Glomerular endothelial cell (primary cell): ENCODE measurements at regions not wholly inside any gene's neighbourhood (a gene's known extent, or its start where the extent isn't known, plus 50 kb on each side); places are given as distances from the start of the nearest gene placed in this dataset.
"Not testable (repeated sequence)": the region's sequence is repeated elsewhere in the genome, so short reads cannot be mapped to it uniquely, and the experiment has no call there.

Source experiments
- DNase-seq: peaks from one replicate; pipeline ENCODE4 v3.0.0-alpha.2; 2011; ENCODE audit warnings: low read depth, low spot score; ENCODE audit errors: extremely low read depth

DNA sequence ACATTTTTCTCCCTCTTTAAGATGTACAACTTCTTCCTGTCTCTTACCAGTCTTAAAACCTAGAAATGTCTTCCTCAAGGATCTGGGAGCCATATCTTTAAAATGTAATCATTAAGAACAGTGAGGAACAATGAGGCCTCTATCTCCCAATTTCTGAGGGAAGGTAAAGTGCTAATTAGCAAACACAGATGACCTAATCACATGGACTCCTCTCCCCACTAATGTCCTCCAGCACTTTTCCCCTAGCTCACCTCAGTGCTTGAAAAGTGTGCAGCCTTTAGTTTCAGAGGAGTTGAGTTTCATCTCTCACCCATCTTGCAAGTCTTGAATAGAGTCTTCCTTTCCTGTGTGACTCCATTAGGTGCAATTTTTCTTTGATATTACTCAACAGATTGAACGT, 771.0 kb downstream of the PDCD6IP start:
- no peak for DNase-seq

DNA sequence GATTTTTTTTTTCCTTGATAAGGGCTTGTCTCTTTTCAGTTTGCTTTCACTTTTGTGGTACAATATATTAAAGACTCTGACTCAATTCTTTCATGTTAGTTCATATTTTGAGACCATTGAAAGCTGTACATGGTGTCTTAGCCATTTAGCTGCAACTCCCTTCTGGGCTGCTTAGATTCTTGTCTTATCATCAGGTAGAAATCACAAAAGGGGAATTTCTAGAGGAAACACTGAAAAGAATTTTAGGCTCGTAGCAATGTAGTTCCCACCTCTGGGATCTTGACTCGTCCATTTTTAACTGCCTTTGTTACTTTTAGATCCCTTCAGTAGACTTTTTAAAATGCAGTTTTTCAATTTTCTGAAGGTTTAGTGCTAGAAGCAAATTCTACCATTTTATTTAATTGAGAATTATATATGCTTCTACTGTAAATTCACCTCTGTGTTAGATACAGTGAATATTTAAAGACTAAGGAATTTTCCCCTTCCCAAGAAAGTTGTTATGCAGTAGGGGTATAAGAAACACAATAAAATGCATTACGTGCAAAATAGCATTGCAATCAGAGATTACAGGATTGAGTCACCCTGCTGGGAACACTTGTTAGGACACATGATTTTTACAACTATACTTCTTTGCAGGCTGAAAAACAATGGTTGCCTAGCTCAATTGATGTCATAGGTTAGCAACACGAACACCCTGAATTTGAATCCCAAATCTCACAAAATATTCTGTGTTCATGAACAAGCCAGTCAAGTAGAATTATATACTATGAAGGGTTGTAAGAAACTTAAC, 772.7 kb downstream of the PDCD6IP start:
- no peak for DNase-seq

DNA sequence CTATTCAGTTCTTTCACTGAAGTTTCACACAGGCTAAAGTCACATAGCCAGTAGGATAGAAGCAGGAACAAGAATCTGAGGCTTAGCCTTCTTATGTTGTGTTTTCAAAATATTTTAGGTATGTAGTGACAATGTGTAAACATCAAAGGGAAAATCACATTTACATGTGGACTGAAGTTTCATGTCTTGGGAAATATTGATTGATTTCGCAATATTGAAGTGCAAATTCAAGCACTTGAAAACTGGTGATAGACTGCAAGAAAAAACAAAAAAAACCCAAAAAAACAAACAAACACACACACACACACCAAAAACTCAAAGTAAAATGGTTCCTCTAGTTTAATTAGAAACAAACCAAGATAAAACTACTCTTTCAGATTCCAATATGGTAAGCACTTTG, 773.3 kb downstream of the PDCD6IP start:
- DNase-seq, result no peak

DNA sequence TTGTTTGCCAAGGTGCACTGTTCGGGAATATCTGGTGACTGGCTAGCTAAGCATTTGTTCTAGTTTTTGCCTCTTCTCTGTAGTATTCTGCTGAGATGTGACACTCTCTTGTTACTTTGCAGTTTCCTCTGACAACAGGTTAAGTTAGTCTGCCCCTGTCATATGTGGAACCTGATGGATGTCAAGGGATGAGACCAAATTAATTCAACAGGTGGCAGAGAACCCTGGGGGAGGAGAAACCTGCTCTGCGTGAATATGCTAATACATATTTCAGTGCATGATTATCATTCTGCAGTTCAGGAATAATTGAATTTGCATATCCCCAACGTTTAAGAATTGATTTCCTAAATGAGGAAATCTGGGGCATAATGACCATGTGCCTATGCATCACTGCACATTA, 777.3 kb downstream of the PDCD6IP start:
- DNase-seq, result no peak

DNA sequence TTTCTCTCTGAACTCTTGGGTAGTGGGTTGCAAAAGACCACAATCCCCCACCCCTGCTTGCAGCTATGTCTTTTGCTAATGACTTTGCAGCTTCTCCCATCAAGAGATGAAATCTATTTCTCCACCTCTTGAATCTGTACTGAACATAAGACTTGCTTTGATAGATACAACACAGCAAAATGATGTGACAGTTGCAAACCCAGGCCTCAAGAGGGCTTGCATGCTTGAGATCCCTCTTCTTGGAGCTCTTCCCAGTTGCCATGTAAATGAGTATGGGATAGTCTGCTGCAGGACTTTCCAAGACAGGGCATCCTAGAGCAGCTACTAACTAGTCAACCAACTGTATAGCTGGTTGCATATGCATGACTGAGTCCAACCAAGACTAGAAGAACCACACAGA, 783.6 kb downstream of the PDCD6IP start:
- no peak for DNase-seq

DNA sequence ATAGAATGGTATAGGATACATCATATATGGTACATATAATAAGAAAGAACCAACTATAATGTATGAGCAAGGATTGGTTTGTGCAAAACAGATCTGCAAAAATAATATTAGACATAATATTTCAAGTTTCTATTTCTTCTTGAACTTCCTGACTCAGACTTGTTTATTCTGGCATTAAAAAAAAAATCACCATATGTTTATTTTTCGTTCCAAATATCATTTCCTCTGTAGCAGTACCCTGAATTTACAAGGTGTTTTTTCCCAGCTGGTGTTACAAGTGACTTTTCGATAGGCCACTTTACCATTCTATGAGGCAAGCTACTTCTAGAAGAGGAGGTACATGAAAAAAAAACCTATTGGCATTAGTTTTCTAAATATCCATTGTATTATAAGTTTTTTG, 785.0 kb downstream of the PDCD6IP start:
- DNase-seq, result no peak

DNA sequence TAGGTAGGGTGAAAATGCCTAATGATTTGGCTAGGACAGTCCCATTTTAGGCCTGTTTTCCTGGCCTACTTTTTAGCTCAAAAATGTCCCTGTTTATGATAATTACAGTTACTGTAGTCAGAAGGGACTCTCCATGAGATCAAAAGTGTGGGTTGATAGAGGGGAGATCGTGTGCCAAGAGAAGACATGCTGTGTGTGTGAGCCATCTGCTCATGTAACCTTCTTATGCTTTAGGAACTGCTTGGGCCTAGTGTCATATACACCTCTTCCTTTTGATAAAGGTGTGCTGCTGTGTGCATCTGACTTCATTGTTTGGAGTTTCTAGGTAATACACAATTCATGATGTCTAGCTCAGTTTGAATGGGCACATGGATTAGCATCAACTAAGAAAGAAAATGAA, 786.5 kb downstream of the PDCD6IP start:
- DNase-seq, result no peak

DNA sequence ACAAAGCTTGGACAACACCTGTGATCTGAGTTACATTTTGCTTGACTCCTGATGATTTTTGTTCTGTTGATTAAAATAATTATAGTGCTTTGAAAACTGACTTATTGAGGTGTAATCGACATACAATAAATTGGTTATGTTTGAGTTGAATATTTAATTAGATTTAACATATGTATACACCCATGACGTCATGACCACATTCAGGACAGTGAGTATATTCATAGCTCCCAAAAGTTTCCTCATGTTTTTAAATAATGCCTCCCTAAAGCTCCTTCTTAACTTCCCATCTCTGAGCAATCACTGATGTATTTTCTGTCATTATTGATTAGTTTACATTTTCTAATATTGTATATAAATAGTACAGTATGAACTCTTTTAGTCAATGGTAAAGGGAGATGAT, 801.2 kb downstream of the PDCD6IP start:
- DNase-seq, result no peak

DNA sequence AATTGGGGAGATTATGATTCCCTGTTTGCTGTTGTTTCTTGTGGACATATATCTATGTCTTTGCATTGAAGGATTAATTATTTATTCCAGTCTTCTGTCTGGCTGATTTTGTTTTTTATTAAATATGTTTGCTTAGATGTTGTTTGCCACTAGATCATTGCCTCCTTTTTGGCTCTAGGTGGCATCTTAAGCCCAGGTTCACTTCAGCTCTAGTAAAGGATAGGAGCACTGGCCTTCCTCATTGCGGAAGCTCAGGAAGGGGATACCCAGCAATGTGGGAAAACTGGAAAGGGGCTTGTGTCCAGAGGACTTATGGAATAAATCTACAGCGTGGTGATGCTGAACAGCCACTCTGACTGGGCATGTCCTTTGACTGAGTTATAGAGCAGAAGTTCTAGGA, 821.6 kb downstream of the PDCD6IP start:
- DNase-seq, result no peak

DNA sequence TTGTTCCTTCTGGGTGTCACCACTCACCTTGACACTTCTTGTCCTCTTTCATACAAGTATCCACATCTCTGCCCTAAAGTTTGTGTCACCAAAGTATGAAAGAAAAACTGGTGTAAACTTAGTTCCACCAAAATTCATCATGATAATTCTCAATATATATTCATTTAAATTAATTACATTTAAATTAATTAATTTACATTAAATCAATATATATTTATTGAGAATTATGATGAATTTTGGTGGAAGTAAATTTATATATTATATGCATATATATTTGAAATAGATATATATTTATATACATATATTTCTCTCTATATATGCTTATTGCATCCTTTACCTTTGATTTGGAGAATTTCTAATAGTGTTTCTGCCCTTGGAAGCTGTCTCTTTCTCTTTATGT, 828.3 kb downstream of the PDCD6IP start:
- no peak for DNase-seq

DNA sequence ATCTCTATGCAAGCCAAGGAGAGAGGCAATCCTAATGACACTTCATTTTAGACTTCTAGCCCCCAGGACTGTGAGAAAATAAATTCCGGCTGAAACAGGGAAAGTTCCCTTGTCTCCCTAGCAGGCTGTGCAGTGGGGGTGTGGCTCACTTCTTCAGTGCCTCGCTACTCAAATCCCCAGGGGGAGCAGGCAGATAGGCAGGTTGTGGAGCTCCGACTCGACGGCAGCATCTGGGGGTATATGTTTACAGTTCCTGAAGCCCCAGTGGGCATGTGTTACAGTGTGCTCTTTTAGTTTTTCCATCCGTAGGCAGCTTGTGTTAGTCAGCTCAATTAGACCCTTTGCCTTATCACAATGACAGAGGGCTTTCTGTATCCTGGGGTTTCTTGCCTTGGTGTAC, 836.5 kb downstream of the PDCD6IP start:
- DNase-seq, result no peak

DNA sequence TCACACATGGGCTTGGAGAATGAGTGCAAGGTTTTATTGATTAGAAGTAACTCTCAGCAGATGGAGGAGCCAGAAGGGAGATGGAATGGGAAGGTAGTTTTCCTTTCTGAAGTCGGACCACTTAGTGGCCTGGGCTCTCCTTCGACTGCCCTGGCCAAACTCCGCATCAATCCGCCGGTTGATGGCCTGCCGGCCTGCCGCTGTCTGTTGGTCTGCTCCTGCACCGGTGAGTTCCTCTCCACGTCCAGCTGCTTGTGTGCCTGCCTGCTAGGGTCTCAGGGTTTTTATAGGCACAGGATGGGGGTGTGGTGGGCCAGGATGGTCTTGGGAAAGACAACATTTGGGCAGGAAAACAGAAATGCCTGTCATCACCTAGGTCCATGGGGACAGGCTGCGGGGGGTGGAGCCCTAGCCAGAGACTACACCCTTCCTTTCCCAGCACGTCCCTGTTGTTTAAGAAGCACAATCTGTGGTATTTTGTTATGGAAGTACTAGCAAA, 837.0 kb downstream of the PDCD6IP start:
- no peak for DNase-seq

DNA sequence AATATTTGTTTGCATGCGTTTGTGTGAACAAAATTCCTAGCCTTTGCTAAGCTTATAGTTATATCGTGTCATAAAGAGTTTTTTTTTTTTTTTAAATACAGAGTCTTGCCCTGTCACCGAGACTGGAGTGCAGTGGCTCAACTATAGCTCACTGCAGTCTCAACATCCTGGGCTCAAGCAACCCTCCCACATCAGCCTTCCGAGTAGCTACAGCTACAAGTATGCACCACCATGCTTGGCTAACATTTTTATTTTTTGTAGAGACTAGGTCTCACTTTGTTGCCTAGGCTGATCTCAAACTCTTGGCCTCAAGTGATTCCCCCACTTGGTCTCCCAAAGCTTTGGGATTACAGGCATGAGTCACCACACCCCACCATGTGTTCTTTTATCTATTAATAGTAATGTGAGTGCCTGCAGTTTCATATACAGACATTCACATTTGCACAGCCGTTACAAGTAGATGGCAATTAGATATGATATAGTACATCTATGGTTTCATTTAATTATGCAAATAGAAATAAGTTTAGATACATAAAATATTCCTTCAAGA, 848.6 kb downstream of the PDCD6IP start:
- no peak for DNase-seq

DNA sequence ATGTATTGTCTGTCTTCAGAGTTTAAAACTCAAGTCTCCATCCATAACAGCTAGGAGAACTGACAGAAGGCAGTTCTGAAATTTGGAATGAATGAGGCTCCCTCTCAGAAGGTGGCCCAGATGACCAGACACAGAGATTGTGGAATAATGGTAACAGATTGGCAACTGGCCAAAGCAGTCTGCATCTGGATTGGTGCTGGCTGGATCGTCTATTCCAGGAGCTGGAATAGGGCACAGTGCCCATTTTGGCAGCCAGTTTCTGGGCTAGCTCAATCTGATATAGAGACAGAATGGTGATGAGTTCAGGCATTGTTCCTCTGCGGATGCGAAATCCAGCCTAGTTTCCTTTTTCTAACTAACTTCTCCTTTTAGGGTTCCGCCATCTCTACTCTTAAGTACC, 851.7 kb downstream of the PDCD6IP start:
- no peak for DNase-seq

DNA sequence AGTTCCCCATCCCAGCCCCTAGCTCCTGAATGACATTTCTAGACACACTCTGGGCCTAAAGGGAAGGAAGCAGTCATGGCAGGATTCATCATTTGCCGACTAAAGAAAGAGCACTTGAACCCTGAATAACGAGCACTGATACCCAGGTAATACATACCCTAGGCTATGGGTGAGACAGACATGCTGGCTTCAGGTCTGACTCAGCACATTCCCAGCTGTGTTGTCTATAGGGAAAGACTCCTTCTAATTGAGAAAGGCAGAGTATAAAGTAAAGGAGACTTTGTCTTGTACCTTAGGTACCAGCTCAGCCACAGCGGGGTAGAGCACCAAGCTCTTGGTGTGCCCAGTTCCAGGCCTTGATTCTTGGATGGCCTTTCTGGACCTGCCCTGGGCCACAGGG, 870.5 kb downstream of the PDCD6IP start:
- DNase-seq, result no peak

DNA sequence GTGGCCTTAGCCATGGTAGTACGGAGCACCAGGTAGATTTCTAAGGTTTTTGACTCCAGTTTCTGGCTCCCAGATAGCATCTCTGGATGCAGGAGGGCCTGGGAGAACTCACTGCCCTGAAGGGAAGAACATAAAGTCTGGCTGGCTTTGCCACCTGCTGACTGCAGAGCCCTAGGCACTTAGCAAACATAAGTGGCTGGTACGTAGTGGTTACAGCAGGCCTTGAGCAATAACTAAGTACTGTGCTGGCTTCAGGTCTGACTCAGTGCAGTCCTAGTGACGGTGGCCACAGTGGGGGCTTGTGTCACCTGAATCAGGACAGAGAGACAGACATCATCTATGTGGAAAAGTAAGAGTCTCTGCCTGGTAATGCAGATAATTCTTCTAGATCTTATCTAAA, 871.1 kb downstream of the PDCD6IP start:
- no peak for DNase-seq

DNA sequence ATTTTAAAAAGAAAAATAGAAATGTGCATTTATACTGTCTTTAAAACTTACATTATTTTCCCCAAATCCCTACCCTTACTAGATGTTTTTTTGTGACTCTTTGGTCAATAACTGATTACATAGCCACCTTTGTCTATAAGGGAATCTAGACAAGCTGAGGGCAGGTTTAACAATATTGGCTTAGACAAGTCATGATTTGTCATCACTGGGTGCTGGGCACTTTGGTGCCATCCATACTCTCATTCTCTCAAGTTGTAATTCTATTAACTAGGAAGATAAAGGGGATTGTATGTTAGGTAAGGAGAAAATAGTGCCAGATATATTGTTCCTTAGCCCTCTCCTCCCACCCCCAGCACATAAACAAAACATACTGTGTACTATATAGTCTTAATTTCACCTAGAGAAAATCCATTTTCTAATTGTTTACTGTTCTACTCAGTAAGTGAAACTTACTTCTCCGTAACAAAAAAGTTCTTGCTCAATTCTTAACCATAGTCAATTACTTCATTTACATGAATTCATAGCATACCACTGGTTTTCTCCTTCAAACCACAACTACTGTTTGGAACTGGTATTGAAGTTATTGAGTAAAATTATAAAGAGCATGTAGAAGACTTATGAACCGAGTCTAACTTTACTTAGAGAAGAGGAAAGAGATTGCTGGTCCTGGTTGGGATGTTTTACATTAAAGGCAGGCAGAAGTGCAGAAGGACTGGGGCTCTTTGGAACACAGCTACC, 877.1 kb downstream of the PDCD6IP start:
- no peak for DNase-seq

DNA sequence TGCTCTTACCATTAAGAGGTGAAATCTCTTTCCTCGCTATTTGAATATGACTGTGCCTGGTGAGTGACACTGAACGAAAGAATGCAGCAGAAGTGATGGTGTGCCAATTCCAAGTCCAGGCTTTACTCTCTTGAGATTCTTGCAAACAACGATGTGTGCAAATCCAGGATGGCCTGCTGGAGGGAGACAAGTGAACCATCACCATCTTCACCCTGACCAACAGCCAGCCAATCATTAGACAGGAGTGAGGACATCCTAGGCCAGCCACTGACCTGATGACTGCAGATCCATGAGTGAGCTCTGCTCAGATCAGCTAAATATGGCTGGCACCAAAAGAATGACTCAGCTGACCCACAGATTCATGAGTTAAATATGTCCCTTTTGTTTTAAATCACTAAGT, 878.0 kb downstream of the PDCD6IP start:
- no peak for DNase-seq

DNA sequence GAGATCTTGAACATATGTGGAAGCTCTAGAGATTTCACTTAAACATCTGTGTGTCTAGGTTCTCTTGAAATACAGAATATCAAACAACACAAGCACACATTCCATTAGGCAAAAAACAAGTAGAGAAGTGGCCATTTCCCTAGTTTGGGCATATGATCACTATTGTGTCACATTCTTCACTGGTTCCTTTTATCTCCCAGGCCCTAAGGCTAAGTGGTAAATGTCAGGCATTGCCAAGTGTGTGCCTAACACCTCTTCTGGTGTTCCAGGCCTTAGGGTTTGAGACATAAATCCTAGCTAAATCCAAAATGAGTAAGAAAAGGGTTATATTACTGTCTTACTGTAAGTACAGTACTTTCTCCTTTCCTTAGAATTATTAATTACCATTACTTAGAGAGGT, 880.1 kb downstream of the PDCD6IP start:
- no peak for DNase-seq

DNA sequence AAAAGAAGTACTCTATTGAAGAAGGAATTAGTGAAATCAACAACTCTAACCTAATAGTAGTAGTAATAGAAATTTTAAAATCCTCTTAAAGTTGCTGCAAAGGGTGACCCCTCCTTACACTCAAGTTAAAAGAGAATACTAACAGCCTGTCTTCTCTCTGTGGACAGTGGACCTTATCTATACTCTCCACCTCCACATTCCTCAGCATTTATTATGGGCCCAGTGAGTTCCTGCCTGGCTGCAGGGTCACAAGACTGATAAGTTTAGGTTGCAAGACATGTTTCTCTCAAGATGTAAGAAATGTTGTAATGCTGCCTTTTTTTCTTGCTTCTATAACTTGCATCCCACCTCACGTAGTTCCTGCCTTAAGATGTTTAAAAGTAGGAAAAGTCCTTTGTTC, 880.6 kb downstream of the PDCD6IP start:
- not testable (repeated sequence) for DNase-seq

DNA sequence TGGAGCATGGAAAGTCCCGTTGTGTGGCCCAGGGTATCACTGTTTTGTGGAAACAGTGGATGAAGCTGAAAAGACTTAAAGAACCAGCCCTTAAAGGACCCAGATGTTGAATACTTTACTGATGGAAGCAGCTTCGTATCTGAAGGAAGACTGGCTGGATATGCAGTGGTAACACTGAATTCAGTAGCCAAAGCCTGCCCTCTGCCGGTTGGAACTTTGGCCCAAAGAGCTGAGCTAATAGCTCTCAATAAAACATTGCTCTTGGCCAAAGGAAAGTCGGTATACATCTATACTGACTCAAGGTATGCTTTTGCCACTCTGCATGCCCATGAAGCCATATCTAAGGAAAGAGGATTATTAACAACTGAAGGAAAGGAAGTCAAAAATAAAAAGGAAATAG, 885.4 kb downstream of the PDCD6IP start:
- peak; percentile 9 for DNase-seq

DNA sequence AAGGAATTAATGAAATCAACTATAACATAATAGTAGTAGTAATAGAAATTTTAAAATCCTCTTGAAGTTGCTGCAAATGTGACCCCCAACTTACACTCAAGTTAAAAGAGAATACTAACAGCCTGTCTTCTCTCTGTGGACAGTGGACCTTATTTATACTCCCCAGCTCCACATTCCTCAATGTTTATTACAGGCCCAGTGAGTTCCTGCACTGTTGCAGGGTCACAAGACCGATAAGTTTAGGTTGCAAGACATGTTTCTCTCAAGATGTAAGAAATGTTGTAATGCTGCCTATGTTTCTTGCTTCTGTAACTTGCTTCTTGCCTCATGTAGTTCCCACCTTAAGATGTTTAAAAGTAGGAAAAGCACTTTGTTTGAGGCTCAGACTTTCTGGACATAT, 888.1 kb downstream of the PDCD6IP start:
- no peak for DNase-seq
